CD14-positive monocyte (primary cell): ENCODE measurements at regions not wholly inside any gene's neighbourhood (a gene's known extent, or its start where the extent isn't known, plus 50 kb on each side); places are given as distances from the start of the nearest gene placed in this dataset.

ENCODE experiments used
- DNase-seq, 3 donors: peaks; one replicate each; pipeline ENCODE4 v3.0.0-alpha.2; 2011 to 2022
- H2AFZ ChIP-seq: 2 replicates; pipeline ENCODE4 v1.6.0; 2012; ENCODE audit warnings: mild to moderate bottlenecking, low read depth, low read length, inconsistent platforms; ENCODE audit not compliant: insufficient read depth, poor library complexity, severe bottlenecking
- H3K27ac ChIP-seq, 2 donors: 1 replicate in 1 of 2; 2 replicates in 1 of 2; pipeline ENCODE4 v1.5.1; 2012 to 2013; ENCODE audit warnings: low read length in 2 of 2, control low read depth in 1 of 2, inconsistent platforms in 1 of 2, low read depth in 1 of 2, mild to moderate bottlenecking in 1 of 2
- H3K27me3 ChIP-seq, 2 donors: one replicate each; pipeline versions ENCODE4 v1.6.0 to v1.6.1; 2011 to 2013; ENCODE audit warnings: low read length in 2 of 2; ENCODE audit not compliant: control insufficient read depth in 2 of 2, insufficient read depth in 2 of 2
- H3K36me3 ChIP-seq, 2 donors: replicated peaks in 1 of 2; 1 replicate in 1 of 2; 2 replicates in 1 of 2; pipeline versions ENCODE4 v1.5.1 to v1.6.1; 2012 to 2013; ENCODE audit warnings: low read length in 2 of 2, control low read depth in 1 of 2, inconsistent platforms in 1 of 2, mild to moderate bottlenecking in 1 of 2; ENCODE audit not compliant: insufficient read depth in 2 of 2, control insufficient read depth in 1 of 2
- H3K4me1 ChIP-seq, 2 donors: 1 replicate in 1 of 2; 2 replicates in 1 of 2; pipeline versions ENCODE4 v1.5.1 to v1.6.1; 2012 to 2013; ENCODE audit warnings: low read length in 2 of 2, control low read depth in 1 of 2, inconsistent platforms in 1 of 2, mild to moderate bottlenecking in 1 of 2, moderate library complexity in 1 of 2; ENCODE audit not compliant: insufficient read depth in 2 of 2, control insufficient read depth in 1 of 2
- H3K4me2 ChIP-seq: replicated peaks from 2 replicates; pipeline ENCODE3; 2012; ENCODE audit warnings: low read length, moderate library complexity, mild to moderate bottlenecking; ENCODE audit not compliant: poor library complexity, severe bottlenecking; ENCODE audit errors: extremely low read depth
- H3K4me3 ChIP-seq, 3 experiments: fragments of 200-600 bp in 1 of 3; sonication (generic) in 1 of 3; replicated peaks in 1 of 3; 1 replicate in 2 of 3; 2 replicates in 1 of 3; pipeline ENCODE4 v1.5.1; 2011 to 2013; ENCODE audit warnings: low read length in 3 of 3, mild to moderate bottlenecking in 3 of 3, control low read depth in 2 of 3, low read depth in 2 of 3, inconsistent platforms in 1 of 3, moderate library complexity in 1 of 3
- H3K79me2 ChIP-seq: 2 replicates; pipeline ENCODE4 v1.6.0; 2012; ENCODE audit warnings: mild to moderate bottlenecking, control low read depth, inconsistent platforms, low read length, moderate library complexity; ENCODE audit not compliant: insufficient read depth
- H3K9ac ChIP-seq: 2 replicates; pipeline ENCODE4 v1.6.0; 2017; ENCODE audit warnings: low read length, mild to moderate bottlenecking; ENCODE audit not compliant: insufficient read depth, poor library complexity, severe bottlenecking
- H3K9me3 ChIP-seq, 2 donors: replicated peaks in 1 of 2; 1 replicate in 1 of 2; 2 replicates in 1 of 2; pipeline versions ENCODE4 v1.5.1 to v1.6.1; 2012 to 2013; ENCODE audit warnings: low read length in 2 of 2, control low read depth in 1 of 2; ENCODE audit not compliant: control insufficient read depth in 1 of 2, insufficient read depth in 1 of 2
- H4K20me1 ChIP-seq: 2 replicates; pipeline ENCODE4 v1.6.0; 2012; ENCODE audit warnings: mild to moderate bottlenecking, low read length, control low read depth, moderate library complexity; ENCODE audit not compliant: insufficient read depth
- H3K27ac Mint-ChIP-seq, 7 donors: one replicate each; pipeline ENCODE4 v1.8.0; 2020; ENCODE audit warnings: mild to moderate bottlenecking in 7 of 7, mixed read lengths in 7 of 7, moderate library complexity in 6 of 7, inconsistent platforms in 2 of 7
- H3K27me3 Mint-ChIP-seq, 3 donors: one replicate each; pipeline ENCODE4 v1.8.0; 2021 to 2022; ENCODE audit warnings: low read depth in 3 of 3, mild to moderate bottlenecking in 3 of 3, mixed read lengths in 3 of 3, moderate library complexity in 3 of 3, inconsistent platforms in 1 of 3
- H3K36me3 Mint-ChIP-seq, 2 donors: one replicate each; pipeline ENCODE4 v1.8.0; 2020; ENCODE audit warnings: mixed read lengths in 2 of 2, inconsistent platforms in 1 of 2, mild to moderate bottlenecking in 1 of 2
- H3K4me1 Mint-ChIP-seq: one replicate; pipeline ENCODE4 v1.8.0; 2020; ENCODE audit warnings: mild to moderate bottlenecking, mixed read lengths
- H3K4me3 Mint-ChIP-seq, 2 donors: one replicate each; pipeline ENCODE4 v1.8.0; 2020; ENCODE audit warnings: mild to moderate bottlenecking in 2 of 2, mixed read lengths in 2 of 2, moderate library complexity in 1 of 2
- H3K9me3 Mint-ChIP-seq, 7 donors: one replicate each; pipeline ENCODE4 v1.8.0; 2020 to 2022; ENCODE audit warnings: mixed read lengths in 7 of 7, mild to moderate bottlenecking in 6 of 7, moderate library complexity in 6 of 7, inconsistent platforms in 2 of 7
- WGBS: methylation state at CpG from one replicate; pipeline ENCODE4 v1.1.5; 2013; ENCODE audit warnings: missing lambda C conversion rate; ENCODE audit not compliant: insufficient coverage; 5-methylcytosine and 5-hydroxymethylcytosine counted together
- intact Hi-C, 2 donors: fragments of 100-400 bp; cut with micrococcal nuclease; formaldehyde crosslinking; loops; one replicate each; pipeline versions ENCODE4 v1.15.0 to v1.15.1; 2023
- TF ChIP-seq, protein P1 (sequence below): fragments of 200-600 bp; IDR thresholded peaks from one replicate; pipeline ENCODE4 v1.8.0; 2022; ENCODE audit warnings: antibody characterized with exemption, mild to moderate bottlenecking

DNA sequence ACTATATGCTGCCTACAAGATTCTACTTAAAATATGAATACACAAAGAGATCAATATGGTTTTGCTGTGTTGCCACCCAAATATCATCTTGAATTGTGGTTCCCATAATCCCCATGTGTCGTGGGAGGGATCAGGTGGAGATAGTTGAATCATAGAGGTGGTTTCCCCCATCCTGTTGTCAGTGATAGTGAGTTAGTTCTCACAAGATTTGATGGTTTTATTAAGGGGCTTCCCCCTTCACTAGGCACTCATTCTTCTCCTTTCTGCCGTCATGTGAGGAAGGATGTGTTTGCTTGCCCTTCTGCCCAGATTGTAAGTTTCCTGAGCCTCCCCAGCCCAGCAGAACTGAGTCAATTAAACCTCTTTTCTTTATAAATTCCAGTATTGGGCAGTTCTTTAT, 654.4 kb upstream of the NR5A2 start:
- H3K79me2 ChIP-seq, result no peaks in the 10 kb centered on the region
- no peaks in the 10 kb centered on the region for H3K27me3 ChIP-seq
- intact Hi-C loops, result no loop called here
- Mint-ChIP-seq H3K4me3 (no peak overlapping the region), H3K27ac (no peak overlapping the region), H3K4me1 (no peaks in the 10 kb centered on the region), H3K9me3 (peaks cover 0 to 3% (median 0%) of the 10 kb centered on the region in 7 donors), H3K27me3 (no peaks in the 10 kb centered on the region), H3K36me3 (no peaks in the 10 kb centered on the region)
- no peak overlapping the region for H3K27ac ChIP-seq
- no peak overlapping the region for H3K9ac ChIP-seq
- peaks cover 3 to 5% of the 10 kb centered on the region in 2 donors for H3K9me3 ChIP-seq
- TF ChIP-seq, protein P1, sequence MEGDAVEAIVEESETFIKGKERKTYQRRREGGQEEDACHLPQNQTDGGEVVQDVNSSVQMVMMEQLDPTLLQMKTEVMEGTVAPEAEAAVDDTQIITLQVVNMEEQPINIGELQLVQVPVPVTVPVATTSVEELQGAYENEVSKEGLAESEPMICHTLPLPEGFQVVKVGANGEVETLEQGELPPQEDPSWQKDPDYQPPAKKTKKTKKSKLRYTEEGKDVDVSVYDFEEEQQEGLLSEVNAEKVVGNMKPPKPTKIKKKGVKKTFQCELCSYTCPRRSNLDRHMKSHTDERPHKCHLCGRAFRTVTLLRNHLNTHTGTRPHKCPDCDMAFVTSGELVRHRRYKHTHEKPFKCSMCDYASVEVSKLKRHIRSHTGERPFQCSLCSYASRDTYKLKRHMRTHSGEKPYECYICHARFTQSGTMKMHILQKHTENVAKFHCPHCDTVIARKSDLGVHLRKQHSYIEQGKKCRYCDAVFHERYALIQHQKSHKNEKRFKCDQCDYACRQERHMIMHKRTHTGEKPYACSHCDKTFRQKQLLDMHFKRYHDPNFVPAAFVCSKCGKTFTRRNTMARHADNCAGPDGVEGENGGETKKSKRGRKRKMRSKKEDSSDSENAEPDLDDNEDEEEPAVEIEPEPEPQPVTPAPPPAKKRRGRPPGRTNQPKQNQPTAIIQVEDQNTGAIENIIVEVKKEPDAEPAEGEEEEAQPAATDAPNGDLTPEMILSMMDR, result no peak
- H3K4me3 ChIP-seq, result no peak overlapping the region
- no peaks in the 10 kb centered on the region for H3K4me1 ChIP-seq
- no peak overlapping the region for H3K4me2 ChIP-seq
- WGBS, result no CpG with 5 or more reads among the region's 2 CpGs
- no peaks in the 10 kb centered on the region for H3K36me3 ChIP-seq
- no peak for DNase-seq
- H4K20me1 ChIP-seq, result no peaks in the 10 kb centered on the region
- no peak overlapping the region for H2AFZ ChIP-seq

DNA sequence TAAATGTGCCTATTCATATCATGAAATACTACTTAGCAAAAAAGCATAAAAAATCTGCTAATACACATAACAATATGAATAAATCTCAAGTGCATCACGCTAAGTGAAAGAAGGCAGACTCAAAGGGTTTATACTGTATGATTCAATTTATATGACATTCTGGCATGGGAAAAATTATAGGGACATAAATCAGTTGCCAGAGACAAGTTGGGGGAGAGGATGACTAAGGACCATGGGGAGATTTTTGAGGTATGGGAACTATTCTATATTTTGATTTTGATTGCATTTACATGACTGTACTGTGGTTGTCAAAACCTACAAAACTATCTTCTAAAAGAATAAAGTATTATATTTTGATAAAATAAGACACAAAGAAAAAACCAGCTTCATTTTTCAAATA, 650.3 kb upstream of the NR5A2 start:
- no peak overlapping the region for H2AFZ ChIP-seq
- no peaks in the 10 kb centered on the region for H3K27me3 ChIP-seq
- no peak overlapping the region for H3K4me2 ChIP-seq
- no peaks in the 10 kb centered on the region for H4K20me1 ChIP-seq
- Mint-ChIP-seq H3K27me3 (no peaks in the 10 kb centered on the region), H3K9me3 (peaks cover 0 to 3% (median 1%) of the 10 kb centered on the region in 7 donors), H3K4me1 (no peaks in the 10 kb centered on the region), H3K36me3 (no peaks in the 10 kb centered on the region), H3K27ac (no peak overlapping the region), H3K4me3 (no peak overlapping the region)
- no peak overlapping the region for H3K9ac ChIP-seq
- peaks cover 0 to 5% of the 10 kb centered on the region in 2 donors for H3K9me3 ChIP-seq
- H3K36me3 ChIP-seq, result no peaks in the 10 kb centered on the region
- no peaks in the 10 kb centered on the region for H3K79me2 ChIP-seq
- TF ChIP-seq, protein P1, result no peak
- DNase-seq, result no peak
- intact Hi-C loops, result no loop called here
- no peak overlapping the region for H3K4me3 ChIP-seq
- WGBS, result no CpG with 5 or more reads among the region's 1 CpG
- H3K27ac ChIP-seq, result no peak overlapping the region
- no peaks in the 10 kb centered on the region for H3K4me1 ChIP-seq
